ENCODE measurements at regions not wholly inside any gene's neighbourhood (a gene's known extent, or its start where the extent isn't known, plus 50 kb on each side); places are given as distances from the start of the nearest gene placed in this dataset.

DNA sequence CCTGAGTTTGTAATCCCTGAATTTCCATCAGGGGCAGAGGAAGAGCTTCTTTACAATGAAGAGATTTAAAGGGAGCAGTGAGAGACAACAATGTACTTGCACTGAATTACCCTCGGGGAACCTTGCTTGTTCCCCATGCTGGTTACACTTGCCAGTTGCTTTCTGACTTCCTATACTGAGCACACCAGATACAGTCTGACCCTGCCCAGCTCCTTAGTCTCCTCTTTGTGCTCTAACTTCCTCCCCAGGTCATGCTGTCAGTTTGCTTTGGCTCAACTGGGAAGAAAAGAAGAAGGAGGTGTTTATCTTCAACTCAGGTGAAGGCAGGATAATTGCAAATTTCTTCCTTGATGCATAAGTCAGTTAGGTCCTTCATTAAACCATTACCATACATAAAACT, 658.4 kb downstream of the NYAP2 start:
- no peak for ATAC-seq
- Mint-ChIP-seq H3K36me3 (ENCODE audit: low read depth) (no peaks in the 10 kb centered on the region), H3K27me3 (peaks cover 3% of the 10 kb centered on the region), H3K4me1 (ENCODE audit: low read depth) (no peaks in the 10 kb centered on the region), H3K27ac (no peak overlapping the region), H3K4me3 (no peak overlapping the region), H3K9me3 (no peaks in the 10 kb centered on the region)
- no peak for DNase-seq
- TF ChIP-seq, protein P1, sequence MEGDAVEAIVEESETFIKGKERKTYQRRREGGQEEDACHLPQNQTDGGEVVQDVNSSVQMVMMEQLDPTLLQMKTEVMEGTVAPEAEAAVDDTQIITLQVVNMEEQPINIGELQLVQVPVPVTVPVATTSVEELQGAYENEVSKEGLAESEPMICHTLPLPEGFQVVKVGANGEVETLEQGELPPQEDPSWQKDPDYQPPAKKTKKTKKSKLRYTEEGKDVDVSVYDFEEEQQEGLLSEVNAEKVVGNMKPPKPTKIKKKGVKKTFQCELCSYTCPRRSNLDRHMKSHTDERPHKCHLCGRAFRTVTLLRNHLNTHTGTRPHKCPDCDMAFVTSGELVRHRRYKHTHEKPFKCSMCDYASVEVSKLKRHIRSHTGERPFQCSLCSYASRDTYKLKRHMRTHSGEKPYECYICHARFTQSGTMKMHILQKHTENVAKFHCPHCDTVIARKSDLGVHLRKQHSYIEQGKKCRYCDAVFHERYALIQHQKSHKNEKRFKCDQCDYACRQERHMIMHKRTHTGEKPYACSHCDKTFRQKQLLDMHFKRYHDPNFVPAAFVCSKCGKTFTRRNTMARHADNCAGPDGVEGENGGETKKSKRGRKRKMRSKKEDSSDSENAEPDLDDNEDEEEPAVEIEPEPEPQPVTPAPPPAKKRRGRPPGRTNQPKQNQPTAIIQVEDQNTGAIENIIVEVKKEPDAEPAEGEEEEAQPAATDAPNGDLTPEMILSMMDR (IDR thresholded peaks at IDR 0.05) = no peak
- intact Hi-C loops (cut with micrococcal nuclease) = no loop called here
- POLR2A ChIA-PET = no interaction called here
- CTCF ChIA-PET = no interaction called here

DNA sequence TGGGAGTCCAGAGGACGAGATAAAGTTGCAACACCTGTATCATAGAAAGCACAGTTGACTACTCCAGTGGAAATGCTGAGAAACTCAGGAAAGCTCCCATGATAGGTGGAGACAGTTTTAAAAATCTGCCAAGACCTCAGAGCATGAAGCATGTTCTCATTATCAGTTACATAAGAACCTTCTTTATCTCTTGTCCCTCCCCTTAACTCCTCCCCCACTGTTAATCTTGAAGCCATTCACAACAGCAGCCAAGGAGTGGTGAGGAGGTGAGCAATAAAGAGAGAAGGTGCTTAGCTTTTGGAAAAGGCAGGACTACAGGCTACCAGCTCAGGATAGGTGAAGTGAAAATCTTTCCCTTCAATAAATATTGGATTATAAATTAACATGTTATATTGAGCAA, 657.9 kb downstream of the NYAP2 start:
- DNase-seq (no peak), ATAC-seq (no peak)
- Mint-ChIP-seq H3K4me3 (no peak overlapping the region), H3K4me1 (ENCODE audit: low read depth) (no peaks in the 10 kb centered on the region), H3K27ac (no peak overlapping the region), H3K9me3 (no peaks in the 10 kb centered on the region), H3K27me3 (peaks cover 4% of the 10 kb centered on the region), H3K36me3 (ENCODE audit: low read depth) (no peaks in the 10 kb centered on the region)
- TF ChIP-seq, protein P1 (IDR thresholded peaks at IDR 0.05) = no peak
- intact Hi-C loops (cut with micrococcal nuclease) = no loop called here
- ChIA-PET POLR2A (no interaction called here), CTCF (interaction anchor here (0.8 kb wide), 1 partner anchor 37 kb away, joined by 3 read pairs; no protein-coding TSS in a partner anchor)

DNA sequence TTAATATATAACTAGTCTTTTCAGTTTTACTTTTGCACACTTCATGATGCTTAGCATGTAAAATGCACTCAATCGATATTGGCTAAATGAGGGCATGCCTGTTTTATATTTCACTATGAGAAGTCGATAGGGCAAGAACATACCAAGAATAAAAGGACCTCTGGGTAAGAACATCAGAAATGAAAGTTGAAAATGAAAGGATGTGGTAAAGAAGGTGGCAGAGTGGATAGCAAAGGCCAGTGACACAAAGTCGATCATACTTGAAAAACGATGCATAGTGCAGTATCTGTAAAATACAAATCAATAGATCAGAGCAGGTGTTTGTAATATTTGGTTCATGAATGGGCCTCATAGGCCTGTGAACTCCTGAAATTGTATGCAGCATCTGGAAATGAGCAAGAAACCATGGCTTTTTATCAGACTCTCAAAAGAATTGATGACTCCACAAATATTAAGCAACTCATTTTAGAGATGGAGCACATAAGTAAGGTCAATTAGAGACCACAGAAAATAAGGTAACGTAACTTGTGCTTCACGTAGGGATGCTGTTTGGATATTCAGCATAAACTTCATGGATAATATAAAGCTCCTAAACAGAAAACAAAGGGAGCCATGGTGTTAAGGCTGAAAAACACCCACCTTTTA, 653.4 kb downstream of the NYAP2 start:
- H3K9me3 Mint-ChIP-seq = no peaks in the 10 kb centered on the region
- no peak overlapping the region for H3K27ac Mint-ChIP-seq
- H3K36me3 Mint-ChIP-seq (ENCODE audit: low read depth) = no peaks in the 10 kb centered on the region
- TF ChIP-seq, protein P1 (IDR thresholded peaks at IDR 0.05) = no peak
- POLR2A ChIA-PET = no interaction called here
- CTCF ChIA-PET = no interaction called here
- peaks cover 3% of the 10 kb centered on the region for H3K27me3 Mint-ChIP-seq
- ATAC-seq (no peak), DNase-seq (no peak)
- H3K4me3 Mint-ChIP-seq = no peak overlapping the region
- intact Hi-C loops (cut with micrococcal nuclease) = no loop called here
- no peaks in the 10 kb centered on the region for H3K4me1 Mint-ChIP-seq (ENCODE audit: low read depth)

DNA sequence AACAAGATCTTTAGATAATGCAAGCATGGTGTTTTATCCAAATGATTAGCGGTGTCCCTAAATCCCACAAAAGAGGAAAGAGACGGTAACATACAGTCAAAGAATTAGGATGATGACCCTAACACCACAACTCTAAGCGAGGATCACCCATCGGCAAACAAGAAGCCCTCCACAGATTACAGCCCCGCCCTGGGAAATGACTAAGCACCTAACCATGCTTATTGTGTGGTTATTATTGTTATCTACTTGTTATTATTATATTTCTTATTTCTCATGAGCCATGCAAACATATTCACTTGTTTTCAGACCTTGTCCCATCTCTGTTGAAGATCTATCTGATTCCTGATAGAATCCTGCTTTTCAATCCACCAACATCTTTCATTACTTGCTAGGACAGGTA, 651.3 kb downstream of the NYAP2 start:
- H3K36me3 Mint-ChIP-seq (ENCODE audit: low read depth) = no peaks in the 10 kb centered on the region

DNA sequence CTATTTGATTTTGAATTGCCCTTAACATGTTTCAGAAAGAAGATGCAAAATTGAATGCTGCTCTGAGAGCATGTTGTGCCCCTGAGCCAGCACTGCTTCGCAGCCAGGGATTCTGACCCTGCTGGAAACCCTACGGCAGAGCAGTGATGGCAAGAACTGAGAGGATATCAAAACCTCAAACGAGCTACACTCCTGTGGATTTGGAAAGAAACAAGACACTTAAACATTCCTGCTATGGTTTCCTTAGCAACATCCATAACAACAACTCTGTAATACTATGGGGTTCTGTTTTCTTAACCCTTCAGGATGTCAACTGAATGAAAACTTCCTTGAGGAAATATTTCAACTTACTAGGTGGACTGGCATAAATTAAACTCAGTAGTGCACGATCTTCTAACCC, 649.1 kb downstream of the NYAP2 start:
- Mint-ChIP-seq H3K27ac (no peak overlapping the region), H3K36me3 (ENCODE audit: low read depth) (no peaks in the 10 kb centered on the region), H3K27me3 (peaks cover 5% of the 10 kb centered on the region), H3K9me3 (no peaks in the 10 kb centered on the region), H3K4me3 (no peak overlapping the region), H3K4me1 (ENCODE audit: low read depth) (no peaks in the 10 kb centered on the region)
- ATAC-seq (no peak), DNase-seq (no peak)
- intact Hi-C loops (cut with micrococcal nuclease) = no loop called here
- ChIA-PET POLR2A (no interaction called here), CTCF (no interaction called here)
- TF ChIP-seq, protein P1 (IDR thresholded peaks at IDR 0.05) = no peak

More for the DNA sequence above, 651.3 kb downstream of the NYAP2 start:
- no peak for DNase-seq
- Mint-ChIP-seq H3K9me3 (no peaks in the 10 kb centered on the region), H3K27me3 (peaks cover 4% of the 10 kb centered on the region), H3K4me1 (ENCODE audit: low read depth) (no peaks in the 10 kb centered on the region), H3K4me3 (no peak overlapping the region), H3K27ac (no peak overlapping the region)
- TF ChIP-seq, protein P1 (IDR thresholded peaks at IDR 0.05) = no peak
- intact Hi-C loops (cut with micrococcal nuclease) = no loop called here
- POLR2A ChIA-PET = no interaction called here
- no peak for ATAC-seq
- CTCF ChIA-PET = no interaction called here
